ENCODE measurements at regions not wholly inside any gene's neighbourhood (a gene's known extent, or its start where the extent isn't known, plus 50 kb on each side); places are given as distances from the start of the nearest gene placed in this dataset.

DNA sequence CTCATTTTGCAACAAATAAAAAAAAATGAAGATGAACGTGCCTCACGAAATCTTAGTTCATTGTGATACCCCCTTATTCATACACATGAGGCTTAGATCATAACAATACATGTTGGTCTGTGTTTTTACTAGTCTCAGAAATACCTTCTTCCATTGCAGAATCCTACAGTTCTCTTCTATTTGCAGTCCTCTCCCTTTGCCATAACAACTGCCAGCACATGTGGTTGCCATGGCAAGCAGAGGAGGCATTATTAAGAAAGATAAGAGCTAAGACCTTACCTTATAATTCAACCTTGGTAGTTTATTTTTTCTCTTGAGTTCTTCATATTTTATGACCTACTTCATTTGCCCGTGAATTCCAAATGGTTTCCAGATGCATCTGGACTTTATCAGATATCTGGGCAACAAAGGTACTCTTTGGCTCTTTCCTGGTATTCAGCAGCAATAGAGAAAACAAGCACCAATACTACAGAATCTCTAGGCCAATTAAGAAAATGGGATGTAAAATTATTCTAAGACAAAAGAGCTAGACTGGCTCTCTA lies 524.0 kb downstream of the CMPK2 start:
- TF ChIP-seq, protein P1, sequence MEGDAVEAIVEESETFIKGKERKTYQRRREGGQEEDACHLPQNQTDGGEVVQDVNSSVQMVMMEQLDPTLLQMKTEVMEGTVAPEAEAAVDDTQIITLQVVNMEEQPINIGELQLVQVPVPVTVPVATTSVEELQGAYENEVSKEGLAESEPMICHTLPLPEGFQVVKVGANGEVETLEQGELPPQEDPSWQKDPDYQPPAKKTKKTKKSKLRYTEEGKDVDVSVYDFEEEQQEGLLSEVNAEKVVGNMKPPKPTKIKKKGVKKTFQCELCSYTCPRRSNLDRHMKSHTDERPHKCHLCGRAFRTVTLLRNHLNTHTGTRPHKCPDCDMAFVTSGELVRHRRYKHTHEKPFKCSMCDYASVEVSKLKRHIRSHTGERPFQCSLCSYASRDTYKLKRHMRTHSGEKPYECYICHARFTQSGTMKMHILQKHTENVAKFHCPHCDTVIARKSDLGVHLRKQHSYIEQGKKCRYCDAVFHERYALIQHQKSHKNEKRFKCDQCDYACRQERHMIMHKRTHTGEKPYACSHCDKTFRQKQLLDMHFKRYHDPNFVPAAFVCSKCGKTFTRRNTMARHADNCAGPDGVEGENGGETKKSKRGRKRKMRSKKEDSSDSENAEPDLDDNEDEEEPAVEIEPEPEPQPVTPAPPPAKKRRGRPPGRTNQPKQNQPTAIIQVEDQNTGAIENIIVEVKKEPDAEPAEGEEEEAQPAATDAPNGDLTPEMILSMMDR (optimal IDR thresholded peaks at IDR 0.05 in 1 of 3, IDR thresholded peaks at IDR 0.05 in 1 of 3, conservative IDR thresholded peaks at IDR 0.05 in 1 of 3; ENCODE audit: extremely low read depth in 1 of 3, insufficient read depth in 2 of 3, low read length in 3 of 3): no peak
- TF ChIP-seq EZH2 (IDR thresholded peaks at IDR 0.05; ENCODE audit: low read length): no peak
